ENCODE measurements at regions not wholly inside any gene's neighbourhood (a gene's known extent, or its start where the extent isn't known, plus 50 kb on each side); places are given as distances from the start of the nearest gene placed in this dataset.
A peak's percentile ranks its signal among the peaks of the same experiment; 100 is the strongest.

DNA sequence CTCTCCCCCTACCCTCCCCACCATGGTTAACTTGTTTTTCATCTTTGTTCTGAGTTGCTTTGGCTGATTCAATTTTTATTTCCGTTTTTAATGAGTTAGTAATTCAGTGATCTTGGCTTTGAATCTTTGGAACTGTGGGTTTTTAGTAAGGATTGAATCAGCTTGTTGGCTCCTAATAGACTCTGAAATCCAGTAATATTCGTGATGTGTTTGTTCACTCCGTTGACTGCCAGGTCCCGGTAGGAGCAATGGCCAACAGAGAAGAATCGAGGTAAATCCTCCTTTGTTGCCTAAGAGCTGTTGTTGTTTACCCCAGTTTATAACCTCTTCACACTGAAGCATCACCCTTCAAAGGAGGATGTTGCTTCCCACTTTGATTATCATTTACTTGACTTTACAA is 92.7 kb downstream of the PCSK1 start:
- no peak for DNase-seq

DNA sequence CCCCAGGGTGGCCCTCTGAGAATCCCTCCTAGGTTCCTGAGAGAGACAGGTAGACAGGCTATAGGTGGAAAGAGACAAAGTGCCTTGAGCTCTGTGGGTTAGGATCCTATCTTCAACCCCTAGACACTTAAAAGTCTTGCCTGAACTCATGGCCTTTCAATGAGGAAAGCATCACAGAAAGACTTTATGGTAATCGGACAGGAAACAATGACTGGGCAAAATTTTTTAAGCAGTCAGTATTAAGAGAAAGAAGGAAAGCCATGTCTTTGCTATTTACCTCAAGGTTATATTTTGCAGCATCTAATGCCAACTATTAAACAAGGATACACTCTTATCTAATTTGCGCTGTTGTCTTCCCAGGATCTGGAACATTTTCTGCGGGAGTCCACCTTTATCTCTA is 93.2 kb downstream of the PCSK1 start:
- no peak for DNase-seq

DNA sequence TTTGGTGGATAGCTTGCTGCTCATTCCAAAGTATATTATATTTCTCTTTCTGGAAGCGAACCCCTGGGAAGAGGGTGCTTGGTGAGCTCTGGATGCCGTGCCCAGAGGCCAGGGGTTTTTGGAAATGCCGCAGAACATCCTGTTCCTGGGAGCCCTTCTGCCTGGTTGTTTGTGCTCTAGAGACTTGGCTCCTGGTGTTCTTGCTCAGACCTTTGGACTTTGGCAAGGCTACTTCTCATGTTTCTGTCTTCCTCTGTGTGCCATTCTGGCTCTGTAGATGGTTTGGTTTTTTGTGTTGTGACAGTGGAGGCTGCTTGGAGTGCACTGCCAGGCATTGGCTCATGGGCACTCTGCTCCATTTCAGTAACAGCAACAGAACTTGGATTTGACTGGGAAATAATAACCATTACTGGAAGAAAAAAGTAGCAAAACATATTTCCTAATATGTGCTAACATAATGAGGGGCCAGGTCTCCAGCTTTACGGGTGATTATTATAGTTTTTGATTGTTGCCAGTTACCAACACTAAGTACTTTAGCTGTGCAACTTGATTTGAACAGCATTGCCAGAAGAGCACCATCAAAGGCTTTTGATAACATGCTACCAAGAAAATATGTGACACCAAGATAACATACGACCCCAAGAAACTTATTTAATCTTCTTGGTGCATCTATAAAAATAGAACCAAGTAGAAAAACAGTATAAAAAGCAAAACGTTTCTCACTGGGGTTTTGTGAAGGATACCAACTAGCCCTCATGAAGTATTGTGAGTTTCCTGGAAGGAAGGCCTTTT is 94.2 kb downstream of the PCSK1 start:
- no peak for DNase-seq

GRCh38 chr5:96338091-96338490 is 95.0 kb downstream of the PCSK1 start:
- DNase-seq, result no peak

- no peak for DNase-seq
Measured at GRCh38 chr5:96337048-96337781, 95.8 kb downstream of the PCSK1 start.

GRCh38 chr5:96336351-96336985 is 96.6 kb downstream of the PCSK1 start:
- peak; percentile 17 for DNase-seq

DNA sequence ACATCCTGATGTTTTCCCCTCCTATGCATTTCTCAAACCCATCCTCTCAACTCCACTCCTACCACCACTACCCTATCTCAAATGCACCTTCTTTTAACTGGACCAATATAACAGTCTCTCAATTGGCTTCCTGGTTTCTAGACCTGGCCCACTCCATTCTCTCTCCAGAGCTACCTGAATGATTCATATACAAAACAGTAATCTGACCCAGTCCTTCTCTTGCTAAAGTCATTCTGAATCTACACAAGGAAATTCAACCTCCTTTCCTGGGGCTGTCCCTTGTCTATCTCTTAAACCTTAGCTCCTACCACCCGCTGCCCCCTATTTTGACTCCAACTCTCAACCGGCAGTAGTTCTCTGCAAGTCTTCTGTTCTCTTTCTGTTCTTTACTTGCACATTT is 97.2 kb downstream of the PCSK1 start:
- DNase-seq, result no peak

GRCh38 chr5:96333391-96333790 is 99.7 kb downstream of the PCSK1 start:
- DNase-seq, result no peak

DNA sequence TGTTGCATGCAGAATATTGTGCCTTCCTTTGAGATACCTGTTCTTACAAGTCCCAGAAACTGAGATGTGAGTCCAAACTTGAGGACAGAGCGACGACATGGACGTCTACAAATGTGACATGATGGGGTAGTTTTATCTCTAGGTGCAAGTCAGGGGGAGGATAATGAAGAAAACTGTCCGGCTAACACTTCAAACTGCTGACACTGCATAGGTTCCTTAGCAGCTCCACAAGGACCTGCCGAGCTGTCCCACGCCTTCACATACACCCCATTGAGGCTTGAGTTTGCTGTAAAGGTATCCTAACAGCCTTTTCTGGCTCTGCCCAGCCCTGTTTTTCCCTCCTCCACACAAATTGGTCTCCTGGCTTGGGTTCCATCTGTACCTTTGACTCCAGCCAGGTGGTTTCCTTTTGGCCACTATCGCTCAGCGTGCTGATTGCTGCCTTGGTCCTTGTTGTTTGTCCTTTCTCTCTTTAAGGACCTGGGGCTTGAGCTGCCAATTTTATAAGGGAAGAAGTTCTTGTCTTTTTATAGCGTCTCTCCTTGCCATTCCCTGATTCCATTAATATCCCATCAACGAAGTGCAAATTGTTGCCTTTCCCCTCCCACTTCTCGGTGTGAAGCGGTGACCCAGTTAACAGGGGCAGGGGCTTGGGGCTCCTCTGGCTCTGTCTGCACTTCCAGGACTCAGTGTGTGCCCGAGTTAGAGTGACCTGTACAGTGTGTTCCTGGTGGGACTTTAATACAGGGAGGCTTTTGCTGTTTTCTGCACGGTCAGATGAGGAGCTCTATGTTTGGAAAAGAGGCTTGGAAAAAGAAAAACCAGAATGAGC is 100.3 kb downstream of the PCSK1 start:
- DNase-seq, result no peak

GRCh38 chr5:96331681-96332361 is 101.2 kb downstream of the PCSK1 start:
- DNase-seq, result no peak

GRCh38 chr5:96331210-96331609 is 101.8 kb downstream of the PCSK1 start:
- no peak for DNase-seq

DNA sequence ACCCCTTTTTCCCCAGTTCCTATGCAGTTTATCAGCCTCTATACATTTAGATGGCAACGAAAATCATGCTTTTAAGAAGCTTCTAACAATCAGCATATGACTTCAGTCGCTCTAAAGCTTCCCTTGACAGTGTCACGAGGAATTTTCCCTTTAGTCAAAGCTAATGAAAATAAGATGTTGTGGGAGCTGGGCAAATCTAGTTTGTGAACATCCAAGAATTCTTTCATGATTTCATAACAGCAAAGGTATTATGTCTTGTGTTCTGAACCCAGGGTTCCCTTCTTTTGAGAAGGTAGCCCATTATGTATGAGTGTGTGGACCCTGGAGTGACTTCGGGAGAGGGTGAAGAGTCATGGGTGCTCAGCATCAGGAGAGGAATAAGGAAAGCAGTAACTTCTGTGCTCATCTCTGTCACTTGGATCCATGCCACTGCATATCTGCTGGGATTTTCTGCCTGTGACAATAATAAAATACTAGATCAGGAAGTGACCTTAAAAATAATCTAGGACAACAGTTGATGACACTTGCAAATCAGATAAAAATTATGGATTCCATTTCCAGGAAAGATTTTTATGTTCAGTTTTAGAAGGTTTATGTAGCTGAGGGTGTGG is 102.4 kb downstream of the PCSK1 start:
- DNase-seq, result no peak

DNA sequence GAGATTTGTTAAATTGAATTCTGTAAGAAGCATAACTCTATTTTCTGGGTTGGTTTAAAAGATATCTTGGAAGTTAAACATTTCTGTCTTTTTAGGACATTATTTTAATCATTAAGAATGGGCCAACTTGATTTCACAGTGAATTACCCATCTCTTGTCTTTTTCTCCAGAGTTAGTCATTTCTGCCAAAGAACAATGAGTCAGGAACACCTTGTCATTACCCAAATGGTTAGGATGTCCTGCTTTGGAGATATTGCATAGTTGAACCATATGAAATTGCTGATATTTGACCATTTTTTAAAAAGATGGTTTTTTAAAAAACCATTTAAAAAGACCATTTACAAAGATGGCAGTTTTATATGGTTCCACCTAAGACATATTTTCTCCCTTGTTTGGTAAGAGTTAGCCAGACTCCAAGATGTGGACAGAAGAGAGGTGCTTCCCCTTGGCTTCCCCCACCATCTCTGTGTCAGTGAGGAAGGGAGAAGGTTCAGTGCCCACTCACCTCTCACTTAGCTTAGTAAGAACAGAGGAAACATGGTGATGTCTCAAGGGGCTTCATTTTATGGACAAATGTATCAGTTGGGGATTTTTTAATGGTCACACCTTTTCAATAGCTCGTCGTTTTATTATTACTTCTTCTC is 103.0 kb downstream of the PCSK1 start:
- no peak for DNase-seq

DNA sequence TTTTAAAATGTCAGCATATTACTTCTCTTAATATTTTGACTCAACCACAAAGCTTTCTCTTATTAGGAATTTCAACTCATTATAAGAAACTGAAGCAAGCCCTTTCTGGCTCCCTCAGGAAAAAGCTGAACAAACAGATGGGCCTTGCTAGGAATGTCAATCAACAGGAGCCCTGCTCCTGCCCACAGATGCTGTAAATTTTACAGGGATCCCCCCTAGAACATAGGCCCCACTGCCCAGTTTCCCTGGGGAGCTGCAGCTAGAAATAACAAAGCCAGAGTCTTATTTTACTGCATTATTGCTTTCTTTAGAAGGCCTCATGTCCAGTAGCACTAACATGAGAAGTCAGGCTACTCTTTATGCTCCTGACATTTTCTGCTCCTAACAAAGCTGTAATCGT is 103.8 kb downstream of the PCSK1 start:
- no peak for DNase-seq

DNA sequence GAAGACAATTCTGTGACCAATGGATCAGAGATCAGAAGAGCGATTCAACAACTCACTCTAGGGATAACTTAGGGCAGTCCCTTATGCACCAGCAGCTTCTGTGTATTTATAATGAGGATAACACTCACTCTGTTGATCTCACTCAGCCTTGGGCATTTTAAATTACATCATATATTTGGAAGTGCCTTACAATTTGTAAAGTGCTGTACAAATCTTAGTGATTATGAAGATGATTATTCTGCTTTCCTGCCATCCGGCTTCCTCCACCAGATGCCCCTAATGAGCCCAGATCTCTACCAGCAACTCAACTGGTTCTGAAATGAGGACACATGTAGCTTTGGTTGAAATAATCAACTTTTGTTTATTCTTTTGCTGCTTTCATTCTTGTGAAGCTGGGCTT is 105.3 kb downstream of the PCSK1 start:
- no peak for DNase-seq

- DNase-seq, result no peak
Measured at GRCh38 chr5:96326902-96327301, 106.1 kb downstream of the PCSK1 start.

- no peak for DNase-seq
Measured at GRCh38 chr5:96324708-96325107, 108.3 kb downstream of the PCSK1 start.

DNA sequence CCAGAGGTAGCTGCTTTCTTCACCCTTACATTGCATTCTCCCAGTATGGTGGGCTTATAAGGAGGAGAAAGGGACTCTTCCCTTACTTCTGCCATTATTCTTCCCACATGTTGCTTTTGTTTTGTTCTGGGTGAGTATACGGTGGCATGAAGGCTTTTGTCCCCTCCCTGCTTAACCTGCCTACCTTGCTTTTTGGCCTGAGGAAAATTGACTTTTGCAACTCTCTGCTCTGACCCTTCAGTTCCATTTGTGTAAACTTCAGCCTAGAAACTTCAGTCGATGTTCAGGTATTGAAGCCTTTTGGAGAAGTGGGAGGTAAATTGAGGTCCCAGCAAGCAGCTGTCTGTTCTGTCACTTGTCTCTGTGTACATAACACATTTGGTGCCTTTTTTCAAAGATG is 110.2 kb downstream of the PCSK1 start:
- no peak for DNase-seq

DNA sequence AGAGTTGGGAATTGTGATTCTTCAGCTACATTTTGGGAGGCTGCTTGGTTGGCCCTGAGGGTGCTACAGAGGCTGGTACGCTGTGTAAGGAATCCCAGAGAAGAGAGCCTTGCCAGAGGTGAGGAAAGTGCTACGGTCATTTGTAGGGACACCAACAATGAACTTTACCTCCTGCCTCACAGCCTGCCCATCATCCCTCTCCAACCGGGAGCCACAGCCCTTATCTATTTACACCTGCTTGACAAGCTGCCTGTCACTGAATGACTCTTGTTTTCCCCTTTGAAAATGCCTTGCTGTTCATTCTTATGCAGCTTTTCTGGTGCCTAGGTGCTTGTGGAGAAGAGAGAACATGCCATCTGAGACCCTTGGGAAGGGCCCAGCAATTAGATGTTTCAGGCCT is 110.8 kb downstream of the PCSK1 start:
- no peak for DNase-seq

GRCh38 chr5:96321345-96321744 is 111.7 kb downstream of the PCSK1 start:
- DNase-seq, result no peak

DNA sequence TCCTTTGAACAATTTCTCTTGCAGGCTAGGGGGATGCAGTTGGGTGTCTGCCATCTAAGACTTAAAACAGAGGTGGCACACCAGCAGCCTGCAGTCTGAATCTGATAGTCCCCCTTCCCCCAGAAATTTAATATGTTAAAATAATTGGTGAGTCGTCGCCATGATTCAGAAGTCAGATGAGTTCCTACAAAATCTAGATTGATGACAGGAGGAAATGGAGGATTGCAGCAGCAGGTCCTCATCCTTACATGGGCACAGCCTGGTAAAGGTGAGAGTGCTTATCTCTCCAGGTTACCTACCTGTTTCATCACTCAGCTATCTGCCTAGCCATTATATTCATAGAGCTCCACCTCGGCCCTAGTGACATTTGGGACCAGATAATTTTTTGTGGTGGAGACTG is 112.3 kb downstream of the PCSK1 start:
- no peak for DNase-seq

All from NCI-H748 treated with DMSO at 0.1 percent for 48 hours (cell line).